ENCODE measurements at regions not wholly inside any gene's neighbourhood (a gene's known extent, or its start where the extent isn't known, plus 50 kb on each side); places are given as distances from the start of the nearest gene placed in this dataset.

- Mint-ChIP-seq H3K36me3 (no peaks in the 10 kb centered on the region), H3K9me3 (peaks cover 21 to 29% of the 10 kb centered on the region in 2 donors), H3K27ac (no peak overlapping the region), H3K4me1 (no peaks in the 10 kb centered on the region), H3K4me3 (no peak overlapping the region), H3K27me3 (ENCODE audit: low read depth in 2 of 2) (no peaks in the 10 kb centered on the region)
- H3K27ac ChIP-seq (ENCODE audit: low read length) = no peak overlapping the region
- TF ChIP-seq CTCF (IDR thresholded peaks at IDR 0.05) = no peak
- no peaks in the 10 kb centered on the region for H3K4me1 ChIP-seq (ENCODE audit: control insufficient read depth, insufficient read depth, low read length)
- H3K27me3 ChIP-seq (ENCODE audit: control insufficient read depth, insufficient read depth, low read length) = no peaks in the 10 kb centered on the region
- 38% methylated on average over 2 of the region's 3 CpGs for WGBS (ENCODE audit: insufficient coverage)
- peaks cover 9% of the 10 kb centered on the region for H3K9me3 ChIP-seq (ENCODE audit: control insufficient read depth, insufficient read depth, low read length)
- H3K36me3 ChIP-seq (ENCODE audit: control insufficient read depth, insufficient read depth, low read length) = no peaks in the 10 kb centered on the region
- no peak for ATAC-seq
- intact Hi-C loops (cut with micrococcal nuclease) = no loop called here
- no peak for DNase-seq
- H3K4me3 ChIP-seq (ENCODE audit: low read length) = no peak overlapping the region
Observed at GRCh38 chr3:83513677-83514076, 1445.1 kb upstream of the CADM2 start.

GRCh38 chr3:83514130-83514914, 1444.5 kb upstream of the CADM2 start:
- H3K9me3 ChIP-seq (ENCODE audit: control insufficient read depth, insufficient read depth, low read length) = peaks cover 9% of the 10 kb centered on the region
- TF ChIP-seq CTCF (IDR thresholded peaks at IDR 0.05) = no peak
- H3K4me1 ChIP-seq (ENCODE audit: control insufficient read depth, insufficient read depth, low read length) = no peaks in the 10 kb centered on the region
- no peaks in the 10 kb centered on the region for H3K36me3 Mint-ChIP-seq
- DNase-seq = no peak
- ATAC-seq = no peak
- H3K27ac ChIP-seq (ENCODE audit: low read length) = no peak overlapping the region
- no peaks in the 10 kb centered on the region for H3K27me3 ChIP-seq (ENCODE audit: control insufficient read depth, insufficient read depth, low read length)
- no peaks in the 10 kb centered on the region for H3K27me3 Mint-ChIP-seq (ENCODE audit: low read depth in 2 of 2)
- H3K4me3 Mint-ChIP-seq = no peak overlapping the region
- H3K27ac Mint-ChIP-seq = no peak overlapping the region
- no peak overlapping the region for H3K4me3 ChIP-seq (ENCODE audit: low read length)
- no peaks in the 10 kb centered on the region for H3K4me1 Mint-ChIP-seq
- H3K36me3 ChIP-seq (ENCODE audit: control insufficient read depth, insufficient read depth, low read length) = no peaks in the 10 kb centered on the region
- peaks cover 19 to 28% of the 10 kb centered on the region in 2 donors for H3K9me3 Mint-ChIP-seq
- intact Hi-C loops (cut with micrococcal nuclease) = no loop called here
- 91% methylated on average over 6 of the region's 6 CpGs for WGBS (ENCODE audit: insufficient coverage)

GRCh38 chr3:83515123-83515522, 1443.7 kb upstream of the CADM2 start:
- Histone ChIP-seq H3K27me3 (ENCODE audit: control insufficient read depth, insufficient read depth, low read length) (no peaks in the 10 kb centered on the region), H3K36me3 (ENCODE audit: control insufficient read depth, insufficient read depth, low read length) (no peaks in the 10 kb centered on the region), H3K4me3 (ENCODE audit: low read length) (no peak overlapping the region), H3K4me1 (ENCODE audit: control insufficient read depth, insufficient read depth, low read length) (no peaks in the 10 kb centered on the region), H3K27ac (ENCODE audit: low read length) (no peak overlapping the region), H3K9me3 (ENCODE audit: control insufficient read depth, insufficient read depth, low read length) (peaks cover 9% of the 10 kb centered on the region)
- Mint-ChIP-seq H3K4me1 (no peaks in the 10 kb centered on the region), H3K4me3 (no peak overlapping the region), H3K27ac (no peak overlapping the region), H3K36me3 (no peaks in the 10 kb centered on the region), H3K9me3 (peaks cover 16 to 24% of the 10 kb centered on the region in 2 donors), H3K27me3 (ENCODE audit: low read depth in 2 of 2) (no peaks in the 10 kb centered on the region)
- DNase-seq (no peak), ATAC-seq (no peak)
- TF ChIP-seq CTCF (IDR thresholded peaks at IDR 0.05) = no peak
- WGBS (ENCODE audit: insufficient coverage) = 93% methylated on average over 18 of the region's 18 CpGs
- intact Hi-C loops (cut with micrococcal nuclease) = no loop called here

Measured in natural killer cell (primary cell).